ENCODE measurements at regions not wholly inside any gene's neighbourhood (a gene's known extent, or its start where the extent isn't known, plus 50 kb on each side); places are given as distances from the start of the nearest gene placed in this dataset.
"Not testable (repeated sequence)": the region's sequence is repeated elsewhere in the genome, so short reads cannot be mapped to it uniquely, and the experiment has no call there.

DNA sequence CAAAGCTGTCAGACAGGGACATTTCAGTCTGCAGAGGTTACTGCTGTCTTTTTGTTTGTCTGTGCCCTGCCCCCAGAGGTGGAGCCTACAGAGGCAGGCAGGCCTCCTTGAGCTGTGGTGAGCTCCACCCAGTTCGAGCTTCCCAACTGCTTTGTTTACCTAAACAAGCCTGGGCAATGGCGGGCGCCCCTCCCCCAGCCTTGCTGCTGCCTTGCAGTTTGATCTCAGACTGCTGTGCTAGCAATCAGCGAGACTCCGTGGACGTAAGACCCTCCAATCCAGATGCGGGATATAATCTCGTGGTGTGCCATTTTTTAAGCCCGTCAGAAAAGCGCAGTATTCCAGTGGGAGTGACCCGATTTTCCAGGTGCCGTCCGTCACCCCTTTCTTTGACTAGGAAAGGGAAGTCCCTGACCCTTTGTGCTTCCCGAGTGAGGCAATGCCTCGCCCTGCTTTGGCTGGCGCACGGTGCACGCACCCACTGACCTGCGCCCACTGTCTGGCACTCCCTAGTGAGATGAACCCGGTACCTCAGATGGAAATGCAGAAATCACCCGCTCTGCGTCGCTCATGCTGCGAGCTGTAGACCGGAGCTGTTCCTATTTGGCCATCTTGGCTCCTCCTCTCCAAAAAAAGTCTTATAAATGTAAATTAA, 54.1 kb upstream of the RIMS1 start:
- CTCF ChIA-PET; H3K9me3 ChIP-seq (ENCODE audit: control insufficient read depth, insufficient read depth, low read depth, low read length); POLR2A ChIA-PET; H3K36me3 ChIP-seq (ENCODE audit: control insufficient read depth in 2 of 2, insufficient read depth in 1 of 2, low read length in 2 of 2); H3K27ac ChIP-seq (ENCODE audit: extremely low read depth, low read depth, low read length); H3K4me3 ChIP-seq (ENCODE audit: low read depth, low read length); H3K4me1 ChIP-seq (ENCODE audit: control insufficient read depth, insufficient read depth, low read length): not testable (repeated sequence)
